Activated CD4-positive, alpha-beta T cell treated with anti-CD3 and anti-CD28 coated beads, Interleukin-2, amount 50 U/mL, for 16 hours (primary cell): ENCODE measurements at regions not wholly inside any gene's neighbourhood (a gene's known extent, or its start where the extent isn't known, plus 50 kb on each side); places are given as distances from the start of the nearest gene placed in this dataset.

Experiments used
- DNase-seq: peaks from one replicate; pipeline ENCODE4 v3.0.0-alpha.2; 2020

DNA sequence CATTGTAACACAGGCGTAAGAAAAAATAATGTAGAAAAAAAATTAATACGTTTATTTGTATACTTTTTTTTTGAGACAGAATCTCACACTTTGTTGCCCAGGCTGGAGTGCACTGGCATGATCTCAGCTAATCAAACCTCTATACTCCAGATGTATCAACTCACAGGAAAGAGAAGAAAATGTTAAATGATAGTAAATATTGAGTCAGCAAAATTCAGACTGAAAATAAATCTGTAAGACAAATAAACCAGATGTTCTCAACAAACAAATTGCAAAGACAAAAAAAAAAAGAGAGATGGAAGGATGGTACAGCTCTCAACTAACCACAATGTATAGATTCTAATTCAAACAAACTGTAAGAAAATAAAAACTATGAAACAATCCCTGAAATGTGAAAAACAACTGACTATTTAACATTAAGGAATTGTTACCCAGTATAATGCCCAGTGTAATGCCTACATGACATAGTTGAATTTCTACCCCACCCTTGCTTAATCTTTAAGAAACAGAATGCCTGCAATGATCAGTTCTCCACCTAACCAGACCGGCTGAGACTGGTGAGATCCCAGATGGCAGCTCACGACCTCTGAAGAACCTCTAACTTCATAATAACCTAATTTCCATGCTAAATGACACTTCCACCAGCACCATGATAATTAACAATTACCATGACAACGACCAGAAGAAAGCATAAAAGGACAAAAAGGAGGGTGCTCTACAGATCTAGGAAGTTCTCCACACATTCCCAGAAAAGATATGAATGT lies 272.0 kb upstream of the GNAI1 start:
- DNase-seq = no peak

DNA sequence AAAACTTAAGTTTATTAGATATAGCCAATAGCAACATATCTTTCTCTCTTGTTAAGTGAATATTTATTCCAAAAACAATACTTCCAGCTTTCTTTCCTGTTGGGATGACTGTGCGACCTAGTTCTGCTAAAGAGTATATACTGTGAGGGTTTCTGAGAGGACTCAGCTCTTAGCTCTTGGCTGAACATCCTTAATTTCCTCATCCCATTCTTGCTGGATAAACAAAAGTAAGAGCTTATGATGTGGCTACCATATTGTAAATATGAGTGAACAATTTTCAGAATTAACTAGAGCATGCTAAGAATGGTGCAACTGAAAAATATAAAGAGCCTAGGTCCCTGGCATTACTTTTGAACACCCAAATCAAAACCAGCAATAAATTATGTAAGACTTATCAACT lies 279.5 kb upstream of the GNAI1 start:
- DNase-seq = no peak

DNA sequence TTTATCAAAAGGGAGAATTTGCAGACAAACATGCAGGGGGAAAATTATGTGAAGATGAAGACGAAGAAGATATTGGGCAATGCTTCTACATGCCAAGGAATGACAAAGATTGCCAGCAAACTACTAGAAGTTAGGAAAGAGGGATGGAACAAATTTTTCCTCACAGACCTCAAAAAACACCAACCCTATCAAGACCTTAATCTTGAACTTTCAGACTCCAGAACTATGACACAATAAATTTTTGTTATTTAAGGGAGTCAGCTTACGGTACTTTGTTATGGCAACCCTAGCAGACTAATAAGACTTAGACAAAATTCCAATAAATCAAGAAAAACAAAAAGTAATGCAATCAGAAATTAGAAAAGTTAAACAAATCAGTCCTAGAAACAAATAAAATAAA lies 280.0 kb upstream of the GNAI1 start:
- no peak for DNase-seq

DNA sequence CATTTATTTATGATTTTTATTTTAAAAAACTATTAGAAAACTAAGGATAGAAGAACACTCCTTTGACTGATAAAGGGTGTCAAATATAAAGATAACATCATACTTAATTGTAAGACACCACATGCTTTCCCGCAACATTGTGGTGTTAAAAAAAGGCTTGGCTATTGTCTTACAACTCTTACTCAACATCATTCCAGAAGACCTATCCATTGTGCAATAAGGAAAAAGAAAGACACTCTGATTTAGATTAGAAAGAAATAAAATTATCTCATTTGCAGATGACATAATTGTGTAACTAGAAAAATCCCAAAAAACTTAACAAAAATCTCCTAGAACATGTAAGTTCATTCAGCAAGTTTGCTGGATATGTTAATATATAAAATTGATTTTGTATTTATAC lies 296.7 kb upstream of the GNAI1 start:
- no peak for DNase-seq

DNA sequence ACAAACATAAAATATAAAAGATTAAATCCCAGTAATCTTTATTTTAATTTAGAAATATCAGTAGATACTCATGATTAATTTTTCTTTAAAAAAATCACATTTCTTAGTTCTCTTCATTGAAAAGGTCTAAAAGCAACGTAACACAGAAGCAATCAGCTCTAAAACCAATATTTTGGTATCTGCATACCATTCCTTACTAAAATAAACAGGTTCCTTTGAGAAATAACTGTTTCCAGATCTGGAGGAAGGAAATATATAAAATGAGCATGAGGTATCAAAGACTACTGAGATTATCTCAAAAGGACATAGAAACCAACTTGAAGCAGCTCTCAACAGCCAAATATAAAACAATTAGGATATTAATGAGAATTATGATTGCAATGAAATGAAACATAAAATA lies 301.0 kb upstream of the GNAI1 start:
- no peak for DNase-seq

DNA sequence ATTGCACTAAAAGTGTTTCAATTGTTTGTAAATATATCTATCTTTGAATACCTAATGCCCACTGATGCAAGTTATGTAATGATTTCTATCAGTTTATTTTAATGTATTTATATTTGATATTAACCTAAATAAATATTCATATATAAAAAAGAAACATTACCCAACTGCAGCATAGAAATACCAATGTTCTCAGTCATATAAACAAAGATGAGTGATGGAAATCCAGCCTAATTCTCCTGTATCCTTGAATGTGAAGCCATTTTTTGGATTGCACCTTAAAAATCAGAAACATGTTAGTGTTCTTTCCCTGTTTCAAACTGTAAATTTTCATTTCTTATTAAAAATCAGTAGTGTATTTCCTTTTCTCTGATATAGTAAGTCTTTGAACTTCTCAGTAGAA lies 305.8 kb upstream of the GNAI1 start:
- DNase-seq = no peak

DNA sequence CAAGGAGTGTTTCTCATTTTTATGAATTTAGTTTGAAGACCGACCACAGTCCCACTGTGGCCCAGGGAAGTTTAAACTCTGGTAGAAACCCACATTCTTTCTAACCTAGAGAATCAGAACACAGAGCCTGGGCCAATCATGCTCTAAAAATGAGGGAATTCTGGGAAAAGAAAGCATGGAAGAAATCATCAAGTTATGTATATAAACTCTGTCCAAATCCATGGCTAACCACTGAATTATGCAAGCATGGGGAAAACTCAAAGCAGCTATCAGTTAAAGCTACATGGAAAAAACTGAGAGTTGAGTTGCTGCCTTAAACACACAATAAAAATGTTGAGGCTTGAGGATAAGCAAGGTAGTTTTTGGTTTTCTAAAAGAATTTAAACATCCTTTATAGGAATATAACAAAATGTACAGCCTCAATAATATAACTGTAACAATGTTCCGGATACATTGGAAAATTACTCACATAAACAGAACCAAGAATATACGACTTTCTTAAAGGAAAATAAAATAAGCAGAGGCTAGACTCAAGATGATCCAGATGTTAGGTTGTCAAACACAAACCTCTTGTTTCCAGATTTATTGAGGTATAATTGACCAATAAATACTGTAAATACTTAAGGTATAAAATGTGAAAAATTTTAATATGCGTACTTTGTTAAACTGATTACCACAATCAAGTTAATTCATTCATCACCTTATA lies 311.2 kb upstream of the GNAI1 start:
- DNase-seq = no peak

DNA sequence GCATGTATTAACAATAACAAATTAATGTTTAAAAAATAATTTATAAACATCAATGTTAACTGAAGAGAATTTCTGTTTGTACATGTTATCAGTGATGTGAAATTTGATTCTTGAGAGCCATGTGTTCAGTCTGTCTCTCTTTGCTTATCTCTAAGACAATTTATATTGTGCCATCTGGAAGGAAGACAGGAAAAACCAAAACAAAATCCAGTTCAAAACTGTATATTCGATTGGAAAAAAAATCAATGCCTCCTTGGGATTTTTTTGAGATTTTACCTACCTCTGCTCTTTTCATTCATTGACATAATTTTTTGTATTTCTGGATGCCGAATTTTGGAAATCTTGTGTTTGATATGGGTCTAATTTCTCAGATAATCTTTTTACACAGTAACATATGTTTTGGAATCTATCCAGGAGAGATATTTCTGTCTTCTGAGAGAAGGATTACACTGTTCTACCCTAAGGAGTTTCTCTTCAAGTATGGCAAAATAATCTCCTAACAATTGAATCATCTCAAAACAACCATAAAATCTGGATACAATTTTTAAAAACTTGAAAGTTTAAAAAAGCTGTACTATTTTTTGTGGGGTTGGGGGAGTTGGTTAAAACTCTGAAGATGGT lies 311.9 kb upstream of the GNAI1 start:
- DNase-seq = no peak

DNA sequence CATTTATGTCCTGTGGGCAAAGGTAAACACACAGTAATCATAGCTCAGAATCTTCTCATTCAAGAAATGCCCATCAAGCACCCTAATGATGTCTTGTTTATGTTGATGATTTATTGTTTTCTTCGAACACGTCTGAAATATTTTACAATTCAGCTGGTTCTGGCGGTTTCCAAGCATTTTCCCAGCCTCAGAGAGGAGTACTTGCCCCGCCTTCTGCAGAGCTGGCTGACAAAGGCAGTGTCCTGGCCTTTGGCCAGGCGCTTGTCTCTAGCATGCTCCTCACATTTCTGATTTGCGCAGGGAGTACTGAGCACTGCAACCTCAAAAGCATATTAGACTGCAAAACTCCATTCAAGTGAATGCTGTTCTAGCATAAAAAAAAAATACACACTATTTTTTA lies 314.2 kb upstream of the GNAI1 start:
- no peak for DNase-seq

DNA sequence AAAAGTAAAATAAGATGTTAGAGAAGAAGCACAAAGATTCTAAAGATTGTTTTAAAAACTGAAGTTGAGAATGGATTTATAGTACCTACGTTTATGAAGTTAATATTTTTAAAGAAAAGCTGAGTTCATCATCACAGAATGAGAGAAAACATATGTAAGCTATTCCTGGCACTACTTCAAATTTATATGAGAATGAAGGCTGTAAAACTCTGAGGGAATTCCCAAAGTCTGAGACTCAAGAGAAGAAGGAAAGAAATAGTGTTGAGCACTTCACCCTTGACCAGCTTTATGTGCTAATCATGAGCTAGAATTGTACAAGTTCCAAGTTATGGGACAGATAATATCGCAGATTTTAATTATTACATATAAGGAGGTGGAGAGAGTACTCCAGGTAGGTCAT lies 323.7 kb upstream of the GNAI1 start:
- DNase-seq = no peak

DNA sequence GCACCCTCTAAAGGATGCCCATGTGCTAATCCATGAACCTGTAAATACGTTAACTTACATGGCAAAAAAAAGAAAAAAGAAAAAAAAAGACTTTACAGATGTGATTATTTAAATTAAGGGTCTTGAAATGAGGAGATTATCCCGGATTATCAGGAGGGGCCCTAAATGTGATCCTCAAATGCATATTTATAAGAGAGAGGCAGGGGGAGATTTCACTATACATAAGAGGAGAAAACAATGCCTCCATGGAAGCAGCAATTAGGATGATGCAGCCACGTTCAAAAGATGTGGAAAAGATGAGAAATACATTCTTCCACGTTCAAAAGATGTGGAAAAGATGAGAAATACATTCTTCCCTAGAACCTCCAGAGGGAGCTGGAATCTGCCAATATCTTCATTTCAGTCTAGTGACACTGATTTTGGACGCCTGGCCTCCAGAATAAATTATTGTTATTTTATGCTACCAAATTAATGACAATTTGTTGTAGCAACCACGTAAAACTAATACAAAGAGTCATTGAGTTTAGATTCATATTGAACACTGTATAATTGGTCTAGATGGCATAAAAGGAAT lies 328.4 kb upstream of the GNAI1 start:
- no peak for DNase-seq

DNA sequence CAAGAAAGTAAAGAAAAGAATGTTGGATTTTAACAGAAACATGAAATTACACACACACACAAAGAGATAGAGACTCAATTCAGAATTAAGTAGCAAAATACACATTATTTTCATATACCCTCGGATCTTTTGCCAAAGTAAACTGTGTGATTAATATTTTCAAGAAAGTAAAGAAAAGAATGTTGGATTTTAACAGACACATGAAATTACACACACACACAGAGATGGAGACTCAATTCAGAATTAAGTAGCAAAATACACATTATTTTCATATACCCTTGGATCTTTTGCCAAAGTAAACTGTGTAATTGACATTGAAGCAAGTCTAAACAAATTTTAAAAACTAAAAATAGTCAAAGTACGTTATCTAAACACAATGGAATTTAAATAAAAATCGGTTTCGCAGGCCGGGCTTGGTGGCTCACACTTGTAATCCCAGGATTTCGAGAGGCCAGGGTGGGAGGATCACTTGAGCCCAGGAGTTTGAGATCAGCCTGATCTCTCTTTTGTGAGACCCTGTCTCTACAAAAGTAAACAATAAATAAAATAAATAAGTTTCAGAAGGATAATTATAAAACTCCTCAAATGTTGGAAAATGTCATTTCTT lies 337.3 kb upstream of the MAGI2 start:
- DNase-seq = no peak

DNA sequence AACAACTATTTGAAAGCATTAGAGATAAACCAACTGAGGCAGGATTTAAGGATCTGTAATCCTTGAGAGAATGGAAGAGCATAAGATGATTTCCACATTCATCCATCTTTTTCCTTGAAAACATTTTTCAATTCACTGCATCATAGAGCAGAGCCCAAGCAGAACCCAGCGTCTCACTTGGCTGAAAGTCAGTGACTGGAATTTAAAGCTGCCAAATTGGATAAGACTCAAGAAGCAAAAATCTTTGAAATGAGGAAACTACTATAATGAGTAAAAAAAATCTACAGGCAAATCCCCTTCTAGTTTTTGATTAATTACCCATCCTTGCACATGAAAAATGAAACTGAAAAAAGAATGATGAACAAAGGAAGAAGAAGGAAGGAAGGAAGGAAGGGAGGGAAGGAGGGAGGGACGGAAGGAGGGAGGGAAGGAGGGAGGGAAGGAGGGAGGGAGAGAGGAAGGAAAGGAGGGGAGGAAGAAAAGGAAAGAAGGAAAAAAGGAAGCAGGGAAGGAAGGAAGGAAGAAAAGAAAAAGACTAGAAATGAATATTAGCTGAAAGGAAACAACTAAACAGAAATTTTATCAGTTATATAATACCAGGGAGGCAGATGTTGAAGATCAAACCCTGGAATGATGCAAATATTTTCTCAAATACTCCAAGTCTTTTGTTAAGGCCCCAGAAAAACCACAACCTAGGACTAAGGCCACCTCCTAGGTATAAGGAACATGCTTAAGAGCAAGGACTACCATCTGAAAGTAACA lies 336.3 kb upstream of the MAGI2 start:
- DNase-seq = no peak

DNA sequence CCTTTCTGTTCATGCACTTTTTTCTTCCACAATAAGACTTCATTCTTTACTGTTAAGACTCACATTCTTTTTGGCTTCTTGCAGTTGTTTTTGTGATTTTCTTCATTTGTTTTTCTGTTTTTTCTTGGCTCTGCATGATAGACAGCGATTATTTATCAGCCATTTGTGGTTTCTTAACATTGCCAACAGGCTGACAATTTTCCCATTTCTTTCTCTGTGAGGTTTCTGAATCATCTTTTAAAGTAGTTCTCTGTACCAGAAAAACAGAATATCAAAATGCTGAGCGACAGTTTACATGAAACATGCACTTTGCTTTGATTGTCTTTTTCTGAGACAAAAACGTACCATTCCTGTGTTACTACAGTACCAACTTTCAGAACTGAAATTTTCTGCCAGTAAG lies 334.2 kb upstream of the MAGI2 start:
- DNase-seq = no peak

DNA sequence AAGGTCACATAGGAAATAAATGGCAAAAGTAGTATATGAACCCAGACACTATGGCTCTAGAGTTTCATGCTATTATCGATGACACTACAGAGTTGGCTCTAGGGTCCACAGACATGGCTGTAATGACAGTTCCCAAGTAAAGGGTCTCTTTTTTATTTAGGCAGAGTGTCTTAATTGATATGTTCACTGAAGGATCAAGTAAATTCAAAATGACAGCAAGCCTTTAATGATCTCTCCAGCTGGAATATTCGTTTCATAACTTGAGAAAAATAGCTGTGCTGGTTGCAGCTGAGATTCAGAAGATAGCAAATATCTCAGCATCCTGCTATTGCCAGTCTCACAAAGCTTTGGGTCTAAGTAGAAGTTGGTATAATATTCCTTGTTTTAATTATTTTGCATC lies 333.6 kb upstream of the MAGI2 start:
- DNase-seq = no peak

DNA sequence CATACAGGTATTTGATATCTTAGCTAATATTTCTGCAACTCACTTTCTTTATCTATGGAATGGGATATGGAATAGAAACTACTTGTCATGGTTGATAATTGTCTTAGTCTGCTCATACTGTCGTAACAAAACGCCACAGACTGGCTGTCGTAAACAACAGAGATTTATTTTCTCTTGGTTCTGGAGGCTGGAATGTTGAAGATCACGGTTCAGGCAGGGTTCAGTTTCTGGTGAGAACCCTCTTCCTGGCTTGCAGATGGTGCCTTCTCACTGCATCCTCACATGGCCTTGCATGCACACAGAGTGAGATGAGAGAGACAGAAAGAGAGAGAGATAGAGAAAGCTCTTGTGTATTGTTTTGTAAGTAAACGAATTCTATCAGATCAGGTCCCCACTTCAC lies 332.7 kb upstream of the MAGI2 start:
- DNase-seq = no peak

DNA sequence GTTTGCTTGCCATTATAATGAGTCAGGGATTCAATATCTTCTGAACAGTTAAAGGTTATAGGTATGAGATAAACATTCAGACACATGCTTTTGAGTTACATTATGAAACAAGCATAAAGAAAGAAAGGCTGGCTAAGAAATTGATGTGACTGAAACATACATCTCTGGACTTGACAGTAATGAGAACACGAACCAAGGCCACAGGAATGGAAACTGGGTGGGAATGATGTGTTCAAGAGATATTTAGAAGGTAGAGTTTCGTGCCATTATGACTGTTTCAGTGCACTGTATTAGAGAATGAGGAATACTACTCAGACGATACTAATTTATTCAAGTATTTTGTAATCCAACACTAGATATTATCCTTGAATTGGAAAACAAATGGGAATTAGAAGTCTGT lies 332.1 kb upstream of the MAGI2 start:
- no peak for DNase-seq

DNA sequence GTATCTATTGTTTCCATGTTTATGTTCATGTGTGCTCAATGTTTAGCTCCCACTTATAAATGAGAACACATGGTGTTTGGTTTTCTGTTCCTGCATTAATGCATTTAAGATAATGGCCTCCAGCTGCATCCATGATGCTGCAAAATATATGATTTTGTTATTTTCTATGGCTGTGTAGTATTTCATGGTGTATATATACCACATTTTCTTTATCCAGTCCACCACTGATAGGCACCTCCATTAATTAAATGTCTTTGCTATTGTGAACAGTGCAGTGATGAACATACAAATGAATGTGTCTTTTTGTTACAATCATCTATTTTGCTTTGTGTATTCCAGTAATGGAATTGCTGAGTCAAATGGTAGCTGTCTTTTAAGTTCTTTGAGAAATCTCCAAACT lies 329.4 kb upstream of the MAGI2 start:
- DNase-seq = no peak

DNA sequence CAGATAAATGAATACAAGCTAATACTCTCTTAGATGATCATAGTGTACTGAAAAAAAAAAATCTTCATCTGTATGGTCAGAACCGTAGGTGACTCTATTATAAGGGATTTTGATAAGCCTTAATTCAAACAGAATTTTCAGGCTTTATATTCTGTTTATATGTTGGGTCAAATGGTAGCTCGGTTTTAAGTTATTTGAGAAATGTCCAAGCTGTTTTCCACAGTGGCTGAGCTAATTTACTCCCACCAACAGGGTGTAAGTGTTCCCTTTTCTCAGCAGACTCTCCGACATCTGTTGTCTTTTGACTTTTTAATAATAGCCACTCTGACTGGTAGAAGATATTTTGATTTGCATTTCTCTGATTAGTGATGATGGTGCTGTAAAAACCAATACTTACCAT lies 328.8 kb upstream of the MAGI2 start:
- no peak for DNase-seq

DNA sequence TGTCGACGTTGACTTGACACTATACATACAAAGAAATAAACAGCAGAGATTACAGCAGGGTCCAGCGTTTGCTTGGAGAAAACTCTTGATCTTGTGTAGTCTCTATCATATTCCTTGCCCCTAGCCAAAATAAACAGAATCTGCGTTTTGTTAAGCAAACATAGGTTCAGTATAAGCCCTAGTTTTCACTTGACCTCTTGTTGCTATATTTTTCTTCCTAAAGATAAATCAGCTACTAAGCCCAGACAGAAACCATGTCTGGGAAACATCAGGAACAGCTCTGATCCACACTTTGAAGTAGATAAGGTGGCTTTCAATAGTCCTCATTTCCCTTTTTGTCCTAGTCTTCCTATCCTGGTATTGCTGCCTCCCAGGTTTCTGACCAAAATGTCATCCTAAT lies 328.2 kb upstream of the MAGI2 start:
- DNase-seq = no peak

DNA sequence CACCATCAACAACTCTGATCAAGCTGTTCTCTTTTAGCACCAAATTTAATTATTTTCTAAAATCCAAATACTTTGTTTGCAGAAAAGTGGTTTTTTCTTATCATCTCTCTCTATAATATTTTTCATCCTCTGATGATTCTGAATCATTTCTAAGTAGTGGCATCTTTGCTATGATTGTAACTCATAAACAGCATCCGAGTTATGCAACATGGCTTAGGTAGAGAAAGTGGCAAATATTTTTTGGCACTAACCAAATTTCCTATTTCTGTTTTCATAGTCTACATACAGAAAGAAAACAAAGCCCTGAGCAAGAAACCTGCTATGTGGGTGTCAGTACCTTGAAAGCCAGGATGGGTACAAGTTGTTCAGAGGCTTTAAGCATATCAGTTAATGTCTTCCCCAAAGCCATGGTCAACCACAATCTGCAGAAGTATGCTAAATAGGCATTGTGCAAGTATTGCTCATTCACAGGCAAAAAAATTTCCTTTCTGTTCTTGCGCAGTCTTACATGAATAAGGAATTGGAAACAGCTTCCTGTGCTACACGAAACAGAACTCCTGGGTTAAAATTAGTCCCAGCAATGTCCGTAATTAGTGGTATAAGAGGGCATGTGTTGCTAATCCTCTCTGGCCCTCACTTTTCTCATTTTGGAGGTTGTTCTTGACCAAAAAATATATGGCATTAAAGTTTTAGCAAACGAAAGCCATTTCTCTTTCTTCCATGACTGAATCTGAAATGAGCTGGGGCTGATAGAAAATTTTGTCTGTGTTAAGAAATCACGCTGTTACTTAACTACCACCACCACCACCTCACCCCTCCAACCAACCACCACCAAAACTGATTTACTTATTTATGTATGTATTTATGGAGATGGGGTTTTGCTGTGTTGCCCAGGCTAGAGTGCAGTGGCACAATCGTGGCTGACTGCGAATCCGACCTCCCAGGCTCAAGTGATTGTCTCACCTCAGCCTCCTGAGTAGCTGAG lies 325.6 kb upstream of the MAGI2 start:
- DNase-seq = no peak

DNA sequence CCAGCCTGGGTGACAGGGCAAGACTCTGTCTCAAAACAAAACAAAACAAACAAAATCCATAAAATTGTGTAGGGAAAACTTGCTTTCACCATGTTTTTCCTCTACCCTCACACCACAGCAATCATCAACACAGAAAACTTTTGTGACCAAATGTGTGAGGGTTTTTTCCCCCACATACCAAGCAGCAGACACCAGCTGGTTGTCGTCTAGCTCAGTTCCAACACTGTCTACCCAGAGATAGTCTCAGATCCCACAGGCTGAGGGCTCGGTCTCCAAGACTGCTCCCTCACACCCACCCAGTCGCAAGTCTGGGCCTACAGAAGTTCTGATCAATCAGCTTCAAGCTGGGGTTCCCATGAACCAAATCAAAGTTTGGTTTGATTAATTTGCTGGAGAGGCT lies 322.4 kb upstream of the MAGI2 start:
- DNase-seq = no peak
